ENCODE measurements at regions not wholly inside any gene's neighbourhood (a gene's known extent, or its start where the extent isn't known, plus 50 kb on each side); places are given as distances from the start of the nearest gene placed in this dataset.

GRCh38 chr21:16792101-16792500 is 720.7 kb upstream of the CXADR start:
- POLR2A ChIA-PET = no interaction called here
- Mint-ChIP-seq H3K27ac (no peak overlapping the region), H3K36me3 (ENCODE audit: low read depth) (no peaks in the 10 kb centered on the region), H3K27me3 (no peaks in the 10 kb centered on the region), H3K4me3 (no peak overlapping the region), H3K9me3 (ENCODE audit: low read depth) (peaks cover 1% of the 10 kb centered on the region), H3K4me1 (no peaks in the 10 kb centered on the region)
- DNase-seq = no peak
- intact Hi-C loops (cut with DNase I, micrococcal nuclease) = no loop called here
- CTCF ChIA-PET = no interaction called here
- ATAC-seq = no peak

GRCh38 chr21:16794950-16795349 is 717.9 kb upstream of the CXADR start:
- H3K4me1 Mint-ChIP-seq = no peaks in the 10 kb centered on the region
- peaks cover 4% of the 10 kb centered on the region for H3K9me3 Mint-ChIP-seq (ENCODE audit: low read depth)
- ChIA-PET POLR2A (no interaction called here), CTCF (no interaction called here)
- intact Hi-C loops (cut with DNase I, micrococcal nuclease) = no loop called here
- H3K27me3 Mint-ChIP-seq = no peaks in the 10 kb centered on the region
- no peak for DNase-seq
- H3K36me3 Mint-ChIP-seq (ENCODE audit: low read depth) = no peaks in the 10 kb centered on the region
- H3K4me3 Mint-ChIP-seq = no peak overlapping the region
- ATAC-seq = no peak
- H3K27ac Mint-ChIP-seq = no peak overlapping the region

- ChIA-PET POLR2A (no interaction called here), CTCF (no interaction called here)
- Mint-ChIP-seq H3K4me1 (no peaks in the 10 kb centered on the region), H3K27ac (no peak overlapping the region), H3K9me3 (ENCODE audit: low read depth) (peaks cover 7% of the 10 kb centered on the region), H3K4me3 (no peak overlapping the region), H3K27me3 (no peaks in the 10 kb centered on the region), H3K36me3 (ENCODE audit: low read depth) (no peaks in the 10 kb centered on the region)
- no peak for DNase-seq
- ATAC-seq = no peak
- intact Hi-C loops (cut with DNase I, micrococcal nuclease) = no loop called here
Observed at GRCh38 chr21:16796776-16797175, 716.1 kb upstream of the CXADR start.

GRCh38 chr21:16797540-16797939 is 715.3 kb upstream of the CXADR start:
- intact Hi-C loops (cut with DNase I, micrococcal nuclease) = no loop called here
- Mint-ChIP-seq H3K4me3 (no peak overlapping the region), H3K36me3 (ENCODE audit: low read depth) (no peaks in the 10 kb centered on the region), H3K27ac (no peak overlapping the region), H3K9me3 (ENCODE audit: low read depth) (peaks cover 10% of the 10 kb centered on the region), H3K4me1 (no peaks in the 10 kb centered on the region), H3K27me3 (no peaks in the 10 kb centered on the region)
- POLR2A ChIA-PET = no interaction called here
- ATAC-seq = no peak
- CTCF ChIA-PET = interaction anchor here (0.7 kb wide), 1 partner anchor 430 kb away, joined by 3 read pairs; no protein-coding TSS in a partner anchor
- no peak for DNase-seq

- no peak overlapping the region for H3K27ac Mint-ChIP-seq
- peaks cover 10% of the 10 kb centered on the region for H3K9me3 Mint-ChIP-seq (ENCODE audit: low read depth)
- DNase-seq (no peak), ATAC-seq (no peak)
- no peaks in the 10 kb centered on the region for H3K27me3 Mint-ChIP-seq
- ChIA-PET CTCF (no interaction called here), POLR2A (no interaction called here)
- no peaks in the 10 kb centered on the region for H3K4me1 Mint-ChIP-seq
- no peaks in the 10 kb centered on the region for H3K36me3 Mint-ChIP-seq (ENCODE audit: low read depth)
- intact Hi-C loops (cut with DNase I, micrococcal nuclease) = no loop called here
- no peak overlapping the region for H3K4me3 Mint-ChIP-seq
Observed at GRCh38 chr21:16797966-16798365, 714.9 kb upstream of the CXADR start.

- Mint-ChIP-seq H3K4me3 (no peak overlapping the region), H3K27me3 (no peaks in the 10 kb centered on the region), H3K27ac (no peak overlapping the region), H3K4me1 (no peaks in the 10 kb centered on the region), H3K9me3 (ENCODE audit: low read depth) (peaks cover 15% of the 10 kb centered on the region), H3K36me3 (ENCODE audit: low read depth) (no peaks in the 10 kb centered on the region)
- no peak for ATAC-seq
- CTCF ChIA-PET = no interaction called here
- DNase-seq = no peak
- intact Hi-C loops (cut with DNase I, micrococcal nuclease) = loop anchor here in 1 of 2 experiments (10.0 kb wide), 1 partner anchor 56 kb away; no protein-coding TSS in a partner anchor
- POLR2A ChIA-PET = no interaction called here
Observed at GRCh38 chr21:16800536-16801275, 712.1 kb upstream of the CXADR start.

- Mint-ChIP-seq H3K4me1 (no peaks in the 10 kb centered on the region), H3K27me3 (no peaks in the 10 kb centered on the region), H3K27ac (no peak overlapping the region), H3K36me3 (ENCODE audit: low read depth) (no peaks in the 10 kb centered on the region), H3K9me3 (ENCODE audit: low read depth) (peaks cover 6% of the 10 kb centered on the region), H3K4me3 (no peak overlapping the region)
- intact Hi-C loops (cut with DNase I, micrococcal nuclease) = no loop called here
- ChIA-PET CTCF (no interaction called here), POLR2A (no interaction called here)
- ATAC-seq (no peak), DNase-seq (no peak)
Observed at GRCh38 chr21:16811011-16811410, 701.8 kb upstream of the CXADR start.

- H3K36me3 Mint-ChIP-seq (ENCODE audit: low read depth) = no peaks in the 10 kb centered on the region
- no peak overlapping the region for H3K27ac Mint-ChIP-seq
- H3K9me3 Mint-ChIP-seq (ENCODE audit: low read depth) = peaks cover 6% of the 10 kb centered on the region
- no peak overlapping the region for H3K4me3 Mint-ChIP-seq
- DNase-seq (no peak), ATAC-seq (no peak)
- intact Hi-C loops (cut with DNase I, micrococcal nuclease) = no loop called here
- CTCF ChIA-PET = no interaction called here
- no peaks in the 10 kb centered on the region for H3K27me3 Mint-ChIP-seq
- no peaks in the 10 kb centered on the region for H3K4me1 Mint-ChIP-seq
- POLR2A ChIA-PET = no interaction called here
Observed at GRCh38 chr21:16811970-16812369, 700.9 kb upstream of the CXADR start.

GRCh38 chr21:16815243-16815642 is 697.6 kb upstream of the CXADR start:
- H3K27me3 Mint-ChIP-seq = no peaks in the 10 kb centered on the region
- no peak overlapping the region for H3K27ac Mint-ChIP-seq
- H3K36me3 Mint-ChIP-seq (ENCODE audit: low read depth) = no peaks in the 10 kb centered on the region
- H3K9me3 Mint-ChIP-seq (ENCODE audit: low read depth) = peaks cover 3% of the 10 kb centered on the region
- ChIA-PET CTCF (no interaction called here), POLR2A (no interaction called here)
- no peak overlapping the region for H3K4me3 Mint-ChIP-seq
- DNase-seq (no peak), ATAC-seq (no peak)
- H3K4me1 Mint-ChIP-seq = no peaks in the 10 kb centered on the region
- intact Hi-C loops (cut with DNase I, micrococcal nuclease) = no loop called here

GRCh38 chr21:16821588-16821987 is 691.3 kb upstream of the CXADR start:
- ATAC-seq = no peak
- Mint-ChIP-seq H3K27me3 (no peaks in the 10 kb centered on the region), H3K27ac (no peak overlapping the region), H3K36me3 (ENCODE audit: low read depth) (no peaks in the 10 kb centered on the region), H3K4me3 (no peak overlapping the region), H3K9me3 (ENCODE audit: low read depth) (peaks cover 8% of the 10 kb centered on the region), H3K4me1 (no peaks in the 10 kb centered on the region)
- ChIA-PET POLR2A (no interaction called here), CTCF (no interaction called here)
- no peak for DNase-seq
- intact Hi-C loops (cut with DNase I, micrococcal nuclease) = no loop called here

GRCh38 chr21:16829532-16829931 is 683.3 kb upstream of the CXADR start:
- ChIA-PET POLR2A (no interaction called here), CTCF (no interaction called here)
- Mint-ChIP-seq H3K4me1 (no peaks in the 10 kb centered on the region), H3K36me3 (ENCODE audit: low read depth) (no peaks in the 10 kb centered on the region), H3K9me3 (ENCODE audit: low read depth) (peaks cover 6% of the 10 kb centered on the region), H3K27me3 (no peaks in the 10 kb centered on the region), H3K27ac (no peak overlapping the region), H3K4me3 (no peak overlapping the region)
- ATAC-seq = no peak
- intact Hi-C loops (cut with DNase I, micrococcal nuclease) = no loop called here
- no peak for DNase-seq

- H3K36me3 Mint-ChIP-seq (ENCODE audit: low read depth) = no peaks in the 10 kb centered on the region
- intact Hi-C loops (cut with DNase I, micrococcal nuclease) = no loop called here
- H3K27ac Mint-ChIP-seq = no peak overlapping the region
- POLR2A ChIA-PET = no interaction called here
- no peak overlapping the region for H3K4me3 Mint-ChIP-seq
- DNase-seq (no peak), ATAC-seq (no peak)
- no peaks in the 10 kb centered on the region for H3K27me3 Mint-ChIP-seq
- H3K9me3 Mint-ChIP-seq (ENCODE audit: low read depth) = peaks cover 4% of the 10 kb centered on the region
- CTCF ChIA-PET = no interaction called here
- H3K4me1 Mint-ChIP-seq = no peaks in the 10 kb centered on the region
Observed at GRCh38 chr21:16832791-16833190, 680.1 kb upstream of the CXADR start.

- peaks cover 1% of the 10 kb centered on the region for H3K9me3 Mint-ChIP-seq (ENCODE audit: low read depth)
- no peaks in the 10 kb centered on the region for H3K4me1 Mint-ChIP-seq
- POLR2A ChIA-PET = no interaction called here
- ATAC-seq = no peak
- CTCF ChIA-PET = interaction anchor here (0.6 kb wide), 1 partner anchor 51 kb away, joined by 3 read pairs; no protein-coding TSS in a partner anchor
- H3K4me3 Mint-ChIP-seq = no peak overlapping the region
- H3K36me3 Mint-ChIP-seq (ENCODE audit: low read depth) = no peaks in the 10 kb centered on the region
- intact Hi-C loops (cut with DNase I, micrococcal nuclease) = no loop called here
- H3K27me3 Mint-ChIP-seq = no peaks in the 10 kb centered on the region
- DNase-seq = no peak
- H3K27ac Mint-ChIP-seq = no peak overlapping the region
Observed at GRCh38 chr21:16834791-16835190, 678.1 kb upstream of the CXADR start.
